IPS-20b (cell line): ENCODE measurements at regions not wholly inside any gene's neighbourhood (a gene's known extent, or its start where the extent isn't known, plus 50 kb on each side); places are given as distances from the start of the nearest gene placed in this dataset.

Source experiments
- H3K27ac ChIP-seq: one replicate; pipeline ENCODE4 v1.5.1; 2013; ENCODE audit warnings: low read length
- H3K27me3 ChIP-seq: 2 replicates; pipeline ENCODE4 v1.6.1; 2013; ENCODE audit warnings: mild to moderate bottlenecking, low read length, inconsistent platforms; ENCODE audit not compliant: insufficient read depth
- H3K36me3 ChIP-seq: 2 replicates; pipeline ENCODE4 v1.6.1; 2013; ENCODE audit warnings: low read depth, mild to moderate bottlenecking, inconsistent platforms, low read length, moderate library complexity; ENCODE audit not compliant: insufficient read depth
- H3K4me1 ChIP-seq: 2 replicates; pipeline ENCODE4 v1.6.1; 2013; ENCODE audit warnings: mild to moderate bottlenecking, control low read depth, inconsistent platforms, low read length, moderate library complexity; ENCODE audit not compliant: insufficient read depth
- H3K4me3 ChIP-seq: 2 replicates; pipeline ENCODE4 v1.5.1; 2013; ENCODE audit warnings: mild to moderate bottlenecking, low read length, inconsistent platforms
- H3K9ac ChIP-seq: 2 replicates; pipeline ENCODE4 v1.6.1; 2013; ENCODE audit warnings: low read depth, mild to moderate bottlenecking, inconsistent platforms, low read length, moderate library complexity
- H3K9me3 ChIP-seq: 2 replicates; pipeline ENCODE4 v1.6.1; 2013; ENCODE audit warnings: mild to moderate bottlenecking, low read depth, low read length, inconsistent platforms; ENCODE audit not compliant: insufficient read depth

DNA sequence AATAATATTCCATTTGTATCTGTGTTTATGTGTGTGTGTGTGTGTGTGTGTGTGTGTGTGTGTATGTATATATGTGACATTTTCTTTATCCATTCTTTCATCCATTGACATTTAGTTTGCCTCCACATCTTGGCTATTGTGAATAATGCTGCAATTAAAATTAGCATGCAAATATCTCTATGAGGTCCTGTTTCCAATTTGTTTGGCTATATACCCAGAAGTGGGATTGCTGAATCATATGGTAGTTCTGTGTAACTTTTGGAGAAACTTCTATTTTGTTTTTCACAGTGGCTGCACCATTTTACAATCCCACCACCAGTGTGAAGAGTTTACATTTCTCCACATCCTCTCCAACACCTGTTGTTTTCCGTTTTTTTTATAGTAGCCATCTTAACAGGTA is 53.1 kb downstream of the CH25H start:
- Histone ChIP-seq H3K9ac (no peak overlapping the region), H3K36me3 (no peaks in the 10 kb centered on the region), H3K4me1 (no peaks in the 10 kb centered on the region), H3K4me3 (no peak overlapping the region), H3K27me3 (no peaks in the 10 kb centered on the region), H3K9me3 (no peaks in the 10 kb centered on the region), H3K27ac (no peak overlapping the region)

DNA sequence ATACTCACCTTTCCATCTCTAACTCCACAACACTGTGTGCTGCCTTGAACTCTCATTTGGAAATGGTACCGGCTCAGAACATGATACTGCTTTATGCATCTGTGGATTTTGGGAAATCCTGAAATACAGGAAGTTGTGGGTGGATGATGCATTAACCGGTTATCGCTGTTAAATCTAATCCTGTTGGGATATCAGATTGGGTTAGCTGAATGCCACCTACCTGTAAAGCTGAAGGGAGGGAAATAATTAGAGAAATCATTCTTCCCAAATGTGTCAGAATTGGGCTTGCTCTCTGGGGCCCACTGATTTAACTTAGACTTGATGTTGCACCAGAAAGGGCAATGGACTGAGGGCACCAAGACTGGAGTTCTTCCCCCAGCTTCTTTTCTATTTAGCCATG is 54.0 kb downstream of the CH25H start:
- no peaks in the 10 kb centered on the region for H3K36me3 ChIP-seq
- H3K9me3 ChIP-seq, result peaks cover 3% of the 10 kb centered on the region; the same call in 1 of the 2 replicates
- no peak overlapping the region for H3K9ac ChIP-seq
- H3K4me1 ChIP-seq, result no peaks in the 10 kb centered on the region
- no peaks in the 10 kb centered on the region for H3K27me3 ChIP-seq
- H3K27ac ChIP-seq, result no peak overlapping the region
- H3K4me3 ChIP-seq, result no peak overlapping the region

DNA sequence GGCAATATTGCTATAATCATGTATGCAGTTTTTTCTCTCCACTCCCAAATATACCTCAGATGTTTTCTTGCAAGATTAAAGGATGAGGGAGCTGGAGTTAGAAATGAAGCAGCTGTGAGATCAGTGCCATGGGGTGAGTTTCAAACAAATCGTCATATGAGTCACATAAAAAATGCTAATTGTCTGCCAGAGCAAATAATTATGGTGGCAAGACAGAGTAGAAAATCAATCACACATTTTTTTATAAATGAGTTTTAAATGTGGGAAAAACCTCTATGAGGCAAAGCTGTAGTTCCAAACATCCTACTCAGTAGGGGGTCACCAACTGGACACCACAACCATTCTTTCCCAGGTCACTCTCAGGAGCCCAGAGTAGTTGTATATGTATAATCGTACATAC is 55.3 kb downstream of the CH25H start:
- Histone ChIP-seq H3K27me3 (no peaks in the 10 kb centered on the region), H3K27ac (no peak overlapping the region), H3K9me3 (peaks cover 5% of the 10 kb centered on the region; the same call in 1 of the 2 replicates), H3K4me3 (no peak overlapping the region), H3K9ac (no peak overlapping the region), H3K36me3 (no peaks in the 10 kb centered on the region), H3K4me1 (no peaks in the 10 kb centered on the region)

DNA sequence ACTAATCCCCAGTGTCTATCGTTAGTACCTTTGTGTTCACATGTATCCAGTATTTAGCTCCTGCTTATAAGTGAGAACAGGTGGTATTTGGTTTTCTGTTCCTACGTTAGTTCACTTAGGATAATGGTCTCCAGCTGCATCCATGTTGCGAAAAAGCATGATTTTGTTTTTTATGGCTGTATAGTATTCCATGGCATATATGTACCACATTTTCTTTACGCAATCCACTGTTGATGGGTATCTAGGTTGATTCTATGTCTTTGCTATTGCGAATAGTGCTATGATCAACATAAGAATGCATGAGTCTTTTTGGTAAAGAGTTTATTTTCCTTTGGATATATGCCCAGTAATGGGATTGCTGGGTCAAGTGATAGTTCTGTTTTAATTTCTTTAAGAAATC is 59.1 kb downstream of the CH25H start:
- H3K4me1 ChIP-seq, result no peaks in the 10 kb centered on the region

DNA sequence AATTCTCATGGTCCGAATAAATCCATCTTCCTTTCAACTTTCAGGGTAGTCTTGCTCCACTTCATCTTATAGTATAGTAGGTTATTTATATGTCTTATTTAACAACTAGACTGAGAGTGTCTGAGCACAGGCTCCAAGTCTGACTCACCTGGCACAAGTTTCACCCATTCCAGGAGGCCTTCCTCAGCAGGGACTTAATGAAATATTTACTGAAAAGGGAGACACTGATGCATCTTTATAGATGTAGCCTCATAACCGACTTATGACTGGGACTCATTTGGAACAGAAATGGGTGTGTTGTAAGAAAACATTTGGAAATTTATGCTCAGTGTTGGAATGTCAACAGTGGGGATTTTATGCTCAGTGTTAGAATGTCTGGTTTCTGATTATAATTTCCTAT is 59.9 kb downstream of the CH25H start:
- H3K27ac ChIP-seq, result no peak overlapping the region
- no peak overlapping the region for H3K4me3 ChIP-seq
- H3K9me3 ChIP-seq, result peaks cover 5% of the 10 kb centered on the region; the same call in 1 of the 2 replicates
- H3K27me3 ChIP-seq, result no peaks in the 10 kb centered on the region
- no peak overlapping the region for H3K9ac ChIP-seq
- H3K4me1 ChIP-seq, result no peaks in the 10 kb centered on the region
- no peaks in the 10 kb centered on the region for H3K36me3 ChIP-seq

More for the DNA sequence above, 59.1 kb downstream of the CH25H start:
- Histone ChIP-seq H3K27ac (no peak overlapping the region), H3K36me3 (no peaks in the 10 kb centered on the region), H3K4me3 (no peak overlapping the region), H3K27me3 (no peaks in the 10 kb centered on the region), H3K9ac (no peak overlapping the region), H3K9me3 (peaks cover 5% of the 10 kb centered on the region; the same call in 1 of the 2 replicates)

DNA sequence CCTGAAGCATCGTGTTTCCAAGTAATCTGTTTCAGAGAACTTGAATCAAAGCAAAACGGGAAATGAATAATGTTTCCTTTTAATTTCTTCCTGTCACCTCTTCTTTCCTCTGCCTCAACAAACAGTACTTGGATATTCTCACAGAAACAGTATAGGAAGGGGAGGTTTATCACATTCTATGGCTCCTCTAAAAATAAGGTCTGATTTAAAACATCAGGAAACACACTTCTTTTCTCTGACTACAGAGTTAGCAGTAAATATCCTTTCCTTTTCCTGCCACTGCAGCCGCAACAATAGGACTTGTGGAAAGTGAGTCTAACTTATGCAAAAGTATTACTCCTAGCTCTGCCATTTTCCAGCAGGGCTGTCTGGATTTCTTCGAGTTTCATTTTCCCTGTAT is 62.3 kb downstream of the CH25H start:
- peaks cover 5% of the 10 kb centered on the region; the same call in 1 of the 2 replicates for H3K9me3 ChIP-seq
- no peak overlapping the region for H3K27ac ChIP-seq
- no peak overlapping the region for H3K9ac ChIP-seq
- H3K4me1 ChIP-seq, result no peaks in the 10 kb centered on the region
- no peaks in the 10 kb centered on the region for H3K36me3 ChIP-seq
- no peak overlapping the region for H3K4me3 ChIP-seq
- H3K27me3 ChIP-seq, result no peaks in the 10 kb centered on the region

DNA sequence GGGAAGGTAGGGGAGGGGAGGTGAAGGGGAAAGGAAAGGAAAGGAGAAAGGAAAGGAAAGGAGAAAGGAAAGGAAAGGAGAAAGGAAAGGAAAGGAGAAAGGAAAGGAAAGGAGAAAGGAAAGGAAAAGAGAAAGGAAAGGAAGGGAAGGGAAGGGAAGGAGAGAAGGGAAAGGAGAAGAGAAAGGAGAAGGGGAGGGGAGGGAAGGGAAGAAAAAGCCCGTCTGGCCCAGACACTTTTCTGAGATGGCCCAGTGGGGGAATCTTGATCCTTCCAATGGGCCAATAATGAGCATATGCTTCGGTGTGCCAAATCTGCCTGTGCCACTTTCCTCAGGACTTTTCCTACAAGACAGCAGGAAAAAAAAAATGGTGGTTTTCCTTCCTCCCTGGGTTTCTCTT is 64.5 kb downstream of the CH25H start:
- Histone ChIP-seq H3K9ac (no peak overlapping the region), H3K9me3 (no peaks in the 10 kb centered on the region), H3K36me3 (no peaks in the 10 kb centered on the region), H3K4me1 (no peaks in the 10 kb centered on the region), H3K27ac (no peak overlapping the region), H3K27me3 (no peaks in the 10 kb centered on the region), H3K4me3 (no peak overlapping the region)

DNA sequence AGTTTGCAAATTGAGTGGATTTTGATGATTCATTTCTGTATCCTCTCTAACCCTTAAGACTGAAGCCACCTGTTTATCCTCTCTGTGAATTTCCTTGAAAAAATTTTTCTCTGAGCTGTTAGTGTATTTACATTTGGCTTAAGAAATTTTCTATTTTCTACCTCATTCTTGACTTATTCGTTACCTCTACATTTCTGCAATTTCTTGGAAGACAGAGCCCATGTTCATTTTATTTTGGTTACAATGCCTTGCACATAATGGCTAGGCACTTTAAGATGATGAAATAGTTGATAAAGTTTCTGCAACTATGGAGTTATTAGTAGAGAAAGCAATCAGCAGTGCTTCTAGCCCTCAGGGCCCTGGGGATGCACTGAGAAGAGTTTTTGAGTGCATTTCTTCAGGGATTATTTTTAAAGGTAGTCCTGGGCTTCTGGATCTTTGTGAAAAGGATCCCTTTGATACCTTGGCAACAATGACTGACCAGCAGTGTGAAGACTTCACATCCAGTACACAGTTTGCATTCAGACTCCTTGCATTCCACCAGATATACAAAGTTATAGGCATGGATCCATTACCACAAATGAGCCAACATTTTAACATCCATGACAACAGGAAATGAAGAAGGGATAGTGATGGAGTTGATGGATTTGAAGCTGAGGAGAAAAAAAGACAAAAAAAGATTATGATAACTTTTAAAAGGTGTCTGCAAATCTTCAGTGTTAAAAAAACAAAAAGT is 68.2 kb downstream of the CH25H start:
- no peak overlapping the region for H3K9ac ChIP-seq
- no peak overlapping the region for H3K4me3 ChIP-seq
- H3K4me1 ChIP-seq, result no peaks in the 10 kb centered on the region
- no peak overlapping the region for H3K27ac ChIP-seq
- no peaks in the 10 kb centered on the region for H3K9me3 ChIP-seq
- H3K36me3 ChIP-seq, result no peaks in the 10 kb centered on the region
- H3K27me3 ChIP-seq, result no peaks in the 10 kb centered on the region

DNA sequence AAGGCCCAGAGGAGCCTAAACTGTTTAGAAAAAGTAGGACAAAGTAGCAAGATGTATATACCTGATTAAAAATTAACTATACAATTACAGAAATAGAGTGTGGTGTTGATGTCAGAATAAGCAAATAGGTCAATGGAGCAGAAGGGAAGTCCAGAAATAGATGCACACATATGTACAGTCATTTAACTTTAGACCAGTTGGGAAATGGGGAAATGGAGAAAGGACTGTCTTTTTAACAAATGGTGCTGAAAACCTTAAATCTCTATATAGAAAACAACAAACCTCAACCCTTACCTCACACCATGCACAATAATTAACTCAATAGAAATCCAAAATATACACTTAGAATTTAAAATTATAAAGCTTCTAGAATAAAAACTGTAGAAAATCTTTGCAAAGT is 72.2 kb downstream of the CH25H start:
- Histone ChIP-seq H3K27me3 (no peaks in the 10 kb centered on the region), H3K4me3 (no peak overlapping the region), H3K4me1 (no peaks in the 10 kb centered on the region), H3K9ac (no peak overlapping the region), H3K9me3 (no peaks in the 10 kb centered on the region), H3K27ac (no peak overlapping the region), H3K36me3 (no peaks in the 10 kb centered on the region)

DNA sequence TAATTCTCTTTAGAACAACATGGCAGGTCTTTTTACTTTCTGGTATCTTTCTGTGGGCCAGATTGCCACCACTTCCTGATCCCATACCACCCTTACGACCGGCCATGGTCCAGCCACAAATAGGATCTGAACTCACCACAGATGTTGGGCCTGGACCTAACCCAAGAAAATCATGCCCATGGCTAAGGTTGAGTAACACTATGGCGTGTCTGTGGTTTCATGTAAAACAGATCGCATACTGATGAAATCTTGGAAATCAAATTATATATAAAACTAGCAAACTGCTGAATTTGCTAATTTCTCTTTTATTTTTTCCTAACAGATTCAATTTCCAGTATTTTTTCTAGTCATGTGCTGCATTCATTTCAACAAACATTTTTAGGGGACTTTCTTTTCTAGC is 77.2 kb downstream of the CH25H start:
- Histone ChIP-seq H3K9me3 (no peaks in the 10 kb centered on the region), H3K9ac (no peak overlapping the region), H3K27me3 (no peaks in the 10 kb centered on the region), H3K27ac (no peak overlapping the region), H3K4me3 (no peak overlapping the region), H3K4me1 (no peaks in the 10 kb centered on the region), H3K36me3 (no peaks in the 10 kb centered on the region)

DNA sequence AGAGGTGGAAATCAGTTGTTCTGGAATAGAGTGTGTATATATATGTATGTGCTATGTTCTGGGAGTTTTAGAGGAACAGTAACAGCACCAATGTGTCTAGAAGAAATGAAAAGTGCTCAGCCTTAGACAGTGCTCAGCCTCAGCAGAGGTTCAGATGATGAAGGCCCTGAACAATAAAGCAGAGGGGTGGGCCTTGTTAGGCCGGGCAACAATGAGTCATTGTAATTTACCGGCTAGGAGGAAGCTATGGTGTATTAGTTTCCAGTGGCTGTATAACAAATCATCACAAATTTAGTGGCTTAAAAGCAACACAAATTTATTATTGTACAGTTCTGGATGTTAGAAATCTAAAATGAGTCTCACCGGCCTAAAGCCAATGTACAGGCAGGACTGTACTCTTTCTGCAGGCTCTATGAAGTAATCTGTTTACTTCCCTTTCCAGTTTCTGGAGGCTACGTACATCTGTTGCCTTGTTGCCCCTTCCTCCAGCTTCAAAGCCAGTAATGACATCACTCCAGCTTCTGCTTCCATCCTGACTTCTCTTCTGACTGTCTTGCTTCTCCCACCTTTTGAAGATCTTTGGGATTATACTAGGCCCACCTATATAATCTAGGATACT is 84.6 kb downstream of the CH25H start:
- Histone ChIP-seq H3K9me3 (no peaks in the 10 kb centered on the region), H3K4me1 (no peaks in the 10 kb centered on the region), H3K36me3 (no peaks in the 10 kb centered on the region), H3K27me3 (no peaks in the 10 kb centered on the region), H3K4me3 (no peak overlapping the region), H3K27ac (no peak overlapping the region), H3K9ac (no peak overlapping the region)

DNA sequence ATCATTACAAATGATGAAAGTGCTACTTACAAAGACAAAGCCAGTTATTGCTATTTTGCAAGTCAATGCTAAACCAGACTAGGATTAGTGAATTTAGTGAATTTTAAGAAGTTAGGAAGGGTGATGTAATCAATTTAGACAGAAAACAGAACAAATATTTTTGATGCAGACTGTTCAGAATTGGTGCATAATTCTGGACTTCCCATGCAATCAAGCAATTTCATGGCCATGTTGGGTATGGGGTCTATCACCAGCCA is 85.4 kb downstream of the CH25H start:
- no peaks in the 10 kb centered on the region for H3K9me3 ChIP-seq
- no peak overlapping the region for H3K27ac ChIP-seq
- H3K27me3 ChIP-seq, result no peaks in the 10 kb centered on the region
- H3K36me3 ChIP-seq, result no peaks in the 10 kb centered on the region
- no peaks in the 10 kb centered on the region for H3K4me1 ChIP-seq
- no peak overlapping the region for H3K4me3 ChIP-seq
- H3K9ac ChIP-seq, result no peak overlapping the region
